Colonic mucosa (tissue), 4 donors: ENCODE measurements at regions not wholly inside any gene's neighbourhood (a gene's known extent, or its start where the extent isn't known, plus 50 kb on each side); places are given as distances from the start of the nearest gene placed in this dataset.

ENCODE experiments used
- DNase-seq: peaks from one replicate; pipeline ENCODE4 v3.0.0-alpha.2; 2020
- H3K27ac ChIP-seq: fragments of 200-600 bp; one replicate; pipeline ENCODE4 v1.8.0; 2021
- H3K27me3 ChIP-seq: fragments of 200-600 bp; one replicate; pipeline ENCODE4 v1.8.0; 2021
- H3K36me3 ChIP-seq: fragments of 200-600 bp; one replicate; pipeline ENCODE4 v1.8.0; 2021
- H3K4me1 ChIP-seq: fragments of 200-600 bp; one replicate; pipeline ENCODE4 v1.8.0; 2021; ENCODE audit warnings: mild to moderate bottlenecking
- H3K4me3 ChIP-seq: fragments of 200-600 bp; one replicate; pipeline ENCODE4 v1.8.0; 2021
- H3K9ac ChIP-seq, 2 donors: one replicate each; pipeline ENCODE4 v1.7.0; 2013; ENCODE audit warnings: control low read depth in 2 of 2, low read depth in 2 of 2, low read length in 2 of 2
- H3K9me3 ChIP-seq: fragments of 200-600 bp; one replicate; pipeline ENCODE4 v1.8.0; 2021
- CTCF ChIP-seq: fragments of 200-600 bp; IDR thresholded peaks from one replicate; pipeline ENCODE4 v1.8.0; 2022; ENCODE audit warnings: antibody characterized with exemption, mild to moderate bottlenecking
- intact Hi-C: fragments of 100-400 bp; cut with DNase I; formaldehyde crosslinking; loops from one replicate; pipeline ENCODE4 v1.14.1; 2022
- donor health status: healthy.
- donor health status: DM: no; HTN: no; CAD: no.
- donor health status: DM: no; HTN: no; CAD: no.

- no peak for TF ChIP-seq CTCF
Observed at GRCh38 chr12:25424211-25424731, 128.8 kb downstream of the LMNTD1 start.

GRCh38 chr12:25423355-25424050 lies 129.6 kb downstream of the LMNTD1 start:
- Histone ChIP-seq H3K9me3 (no peaks in the 10 kb centered on the region), H3K4me3 (no peak overlapping the region), H3K4me1 (no peaks in the 10 kb centered on the region), H3K27me3 (no peaks in the 10 kb centered on the region), H3K27ac (no peak overlapping the region), H3K36me3 (no peaks in the 10 kb centered on the region), H3K9ac (no peak overlapping the region)
- peak; percentile 64 for DNase-seq
- intact Hi-C loops, result no loop called here
- no peak for TF ChIP-seq CTCF

More at GRCh38 chr12:25424211-25424731, 128.8 kb downstream of the LMNTD1 start:
- H3K4me3 ChIP-seq, result no peak overlapping the region
- H3K9ac ChIP-seq, result no peak overlapping the region
- no peaks in the 10 kb centered on the region for H3K27me3 ChIP-seq
- H3K4me1 ChIP-seq, result no peaks in the 10 kb centered on the region
- H3K9me3 ChIP-seq, result no peaks in the 10 kb centered on the region
- no peak for DNase-seq
- no peak overlapping the region for H3K27ac ChIP-seq
- H3K36me3 ChIP-seq, result no peaks in the 10 kb centered on the region
- intact Hi-C loops, result no loop called here

GRCh38 chr12:25422241-25422640 lies 130.8 kb downstream of the LMNTD1 start:
- Histone ChIP-seq H3K9me3 (no peaks in the 10 kb centered on the region), H3K4me3 (no peak overlapping the region), H3K36me3 (no peaks in the 10 kb centered on the region), H3K27ac (no peak overlapping the region), H3K4me1 (no peaks in the 10 kb centered on the region), H3K9ac (no peak overlapping the region), H3K27me3 (no peaks in the 10 kb centered on the region)
- no peak for DNase-seq
- no peak for TF ChIP-seq CTCF
- intact Hi-C loops, result no loop called here

DNA sequence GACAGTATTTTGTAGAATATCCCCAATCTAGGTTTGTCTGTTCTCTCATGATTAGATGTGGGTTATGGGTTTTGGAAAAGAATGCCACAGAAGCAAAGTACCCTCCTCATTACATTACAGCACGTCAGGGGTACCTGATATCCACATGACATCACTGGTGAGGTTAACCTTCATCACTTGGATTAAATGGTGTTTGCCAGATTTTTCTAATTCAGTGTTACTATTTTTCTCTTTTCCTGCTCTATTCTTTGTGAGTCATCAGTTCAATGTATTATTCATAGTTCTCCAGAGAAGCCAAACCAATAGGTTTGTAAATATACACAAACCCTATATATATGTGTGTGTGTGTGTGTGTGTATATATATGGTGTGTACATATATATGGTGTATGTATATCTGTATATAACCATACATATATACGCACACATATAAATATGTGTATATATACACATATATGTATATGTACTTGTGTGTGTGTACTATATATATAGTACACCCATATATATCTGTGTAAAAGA lies 131.4 kb downstream of the LMNTD1 start:
- Histone ChIP-seq H3K27me3 (no peaks in the 10 kb centered on the region), H3K36me3 (no peaks in the 10 kb centered on the region), H3K9ac (no peak overlapping the region), H3K27ac (no peak overlapping the region), H3K9me3 (no peaks in the 10 kb centered on the region), H3K4me1 (no peaks in the 10 kb centered on the region), H3K4me3 (no peak overlapping the region)
- DNase-seq, result no peak
- no peak for TF ChIP-seq CTCF
- intact Hi-C loops, result no loop called here

- Histone ChIP-seq H3K36me3 (no peaks in the 10 kb centered on the region), H3K4me1 (no peaks in the 10 kb centered on the region), H3K4me3 (no peak overlapping the region), H3K9ac (no peak overlapping the region), H3K9me3 (no peaks in the 10 kb centered on the region), H3K27ac (no peak overlapping the region), H3K27me3 (no peaks in the 10 kb centered on the region)
- DNase-seq, result no peak
- no peak for TF ChIP-seq CTCF
- intact Hi-C loops, result no loop called here
Observed at GRCh38 chr12:25420116-25420515, 133.0 kb downstream of the LMNTD1 start.
